HepG2 (cell line): ENCODE measurements at regions not wholly inside any gene's neighbourhood (a gene's known extent, or its start where the extent isn't known, plus 50 kb on each side); places are given as distances from the start of the nearest gene placed in this dataset.

Experiments used
- ADNP ChIP-seq: sonication (generic); formaldehyde crosslinking; IDR thresholded peaks from 2 replicates; pipeline ENCODE4 v1.4.0; 2020; ENCODE audit warnings: missing genetic modification reagents
- EEA1 ChIP-seq: sonication (generic); formaldehyde crosslinking; IDR thresholded peaks from 2 replicates; pipeline ENCODE4 v1.5.1; 2020; ENCODE audit warnings: mild to moderate bottlenecking, missing genetic modification reagents, borderline replicate concordance
- EED ChIP-seq: sonication (generic); formaldehyde crosslinking; IDR thresholded peaks from 2 replicates; pipeline ENCODE4 v1.5.0; 2020; ENCODE audit warnings: mild to moderate bottlenecking, missing genetic modification reagents
- EP300 ChIP-seq, 3 experiments: sonication (generic) in 1 of 3; formaldehyde crosslinking in 1 of 3; IDR thresholded peaks; 2 replicates each; pipeline versions ENCODE4 v1.5.1 to v1.6.1; 2011 to 2020; ENCODE audit warnings: low read depth in 2 of 3, low read length in 2 of 3, borderline replicate concordance in 1 of 3, improper control_type of control experiment in 1 of 3, mild to moderate bottlenecking in 1 of 3, missing genetic modification reagents in 1 of 3, moderate library complexity in 1 of 3
- ONECUT2 ChIP-seq: sonication (generic); formaldehyde crosslinking; IDR thresholded peaks from 2 replicates; pipeline ENCODE4 v1.4.0; 2020; ENCODE audit warnings: missing genetic modification reagents
- PCBP1 ChIP-seq: fragments of 200-400 bp; formaldehyde crosslinking; IDR thresholded peaks from 2 replicates; pipeline ENCODE4 v1.6.1; 2017; ENCODE audit warnings: mild to moderate bottlenecking, low read depth, low read length, borderline replicate concordance
- RAD21 ChIP-seq: fragments of 450-650 bp; formaldehyde crosslinking; IDR thresholded peaks from 2 replicates; pipeline ENCODE4 v1.5.0; 2020; ENCODE audit warnings: mild to moderate bottlenecking
- RAD51 ChIP-seq: fragments of 450-650 bp; IDR thresholded peaks from 2 replicates; pipeline ENCODE4 v1.6.1; 2016; ENCODE audit warnings: borderline replicate concordance
- RELA ChIP-seq: sonication (generic); formaldehyde crosslinking; IDR thresholded peaks from 2 replicates; pipeline ENCODE4 v1.4.0; 2020; ENCODE audit warnings: missing genetic modification reagents
- SIX4 ChIP-seq: sonication (generic); formaldehyde crosslinking; IDR thresholded peaks from 2 replicates; pipeline ENCODE4 v1.4.0; 2020; ENCODE audit warnings: missing genetic modification reagents
- TCF12 ChIP-seq, 2 experiments: fragments of 450-650 bp in 1 of 2; sonication (generic) in 1 of 2; formaldehyde crosslinking in 1 of 2; IDR thresholded peaks; 2 replicates each; pipeline versions ENCODE4 v1.6.1 to v1.8.0; 2017 to 2022; ENCODE audit warnings: antibody characterized with exemption in 1 of 2, mild to moderate bottlenecking in 1 of 2, missing genetic modification reagents in 1 of 2, moderate library complexity in 1 of 2
- ZMYM4 ChIP-seq: sonication (generic); formaldehyde crosslinking; IDR thresholded peaks from 2 replicates; pipeline ENCODE4 v1.8.1; 2023; ENCODE audit warnings: mild to moderate bottlenecking, missing genetic modification reagents
- ZNF552 ChIP-seq: sonication (generic); formaldehyde crosslinking; IDR thresholded peaks from 2 replicates; pipeline ENCODE4 v1.9.0; 2022; ENCODE audit warnings: missing genetic modification reagents, mild to moderate bottlenecking, borderline replicate concordance
- ZNF773 ChIP-seq: sonication (generic); formaldehyde crosslinking; IDR thresholded peaks from 2 replicates; pipeline ENCODE4 v1.4.0; 2020; ENCODE audit warnings: missing genetic modification reagents, borderline replicate concordance
- ZNF781 ChIP-seq: sonication (generic); formaldehyde crosslinking; IDR thresholded peaks from 2 replicates; pipeline ENCODE4 v1.5.1; 2020; ENCODE audit warnings: borderline replicate concordance, mild to moderate bottlenecking, missing genetic modification reagents; ENCODE audit errors: not compliant biosample characterization
- TF ChIP-seq, protein P1 (sequence below): sonication (generic); formaldehyde crosslinking; IDR thresholded peaks from 2 replicates; pipeline ENCODE4 v1.4.0; 2020; ENCODE audit warnings: low read depth, mild to moderate bottlenecking, missing genetic modification reagents
- TF ChIP-seq, protein P2 (sequence below): sonication (generic); formaldehyde crosslinking; IDR thresholded peaks from 2 replicates; pipeline ENCODE4 v1.8.0; 2022; ENCODE audit warnings: mild to moderate bottlenecking, missing genetic modification reagents
- TF ChIP-seq, protein P3 (sequence below): sonication (generic); formaldehyde crosslinking; IDR thresholded peaks from 2 replicates; pipeline ENCODE4 v1.5.0; 2020; ENCODE audit warnings: mild to moderate bottlenecking, missing genetic modification reagents, moderate library complexity
- TF ChIP-seq, protein P4 (sequence below): sonication (generic); formaldehyde crosslinking; IDR thresholded peaks from 2 replicates; pipeline ENCODE4 v1.8.0; 2022; ENCODE audit warnings: missing genetic modification reagents, low read depth, mild to moderate bottlenecking, borderline replicate concordance
- TF ChIP-seq, protein P5 (sequence below): IDR thresholded peaks from 2 replicates; pipeline ENCODE4 v1.6.1; 2016; ENCODE audit warnings: control low read depth
- TF ChIP-seq, protein P6 (sequence below): sonication (generic); formaldehyde crosslinking; IDR thresholded peaks from 2 replicates; pipeline ENCODE4 v1.4.0; 2020; ENCODE audit warnings: low read depth, mild to moderate bottlenecking, missing genetic modification reagents

DNA sequence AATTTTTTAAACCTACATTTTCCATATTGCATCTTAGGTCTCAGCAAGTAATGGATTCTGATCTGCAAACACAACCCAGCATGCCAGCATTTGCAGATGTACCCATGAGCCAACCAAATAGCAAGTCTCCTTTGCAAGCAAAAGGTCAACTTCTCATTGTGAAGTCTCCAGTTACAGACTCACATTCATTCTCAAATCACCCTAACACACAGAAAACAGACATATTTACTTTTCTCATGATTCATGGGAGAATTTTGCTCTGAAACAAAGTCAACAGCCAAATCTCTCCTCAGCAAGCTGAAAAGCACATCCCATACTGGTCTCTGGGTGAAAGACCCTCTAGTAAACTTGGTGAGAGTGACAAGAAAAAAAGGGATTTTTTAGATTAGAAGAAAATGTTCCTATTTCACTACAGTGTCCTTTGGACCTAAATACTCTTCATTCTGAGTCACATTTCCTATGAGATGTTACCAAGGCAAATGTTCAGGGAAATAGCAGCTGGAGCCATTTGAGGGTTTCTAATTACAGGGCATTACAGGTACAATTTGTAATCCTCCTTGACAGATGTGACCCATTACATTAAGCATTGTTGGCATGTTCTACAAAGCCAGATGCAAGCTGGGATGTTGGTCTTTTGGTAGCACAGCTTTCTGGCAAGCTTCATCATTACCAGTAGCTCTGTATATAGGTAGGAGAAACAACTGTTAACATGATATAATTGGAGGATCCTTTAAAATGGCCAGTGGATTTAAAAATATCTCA is 383.3 kb downstream of the SMARCA1 start (continued):
- TF ChIP-seq ZNF781: no peak
- TF ChIP-seq PCBP1: no peak
- TF ChIP-seq RAD51: no peak
- no peak for TF ChIP-seq RELA (CRISPR knock-in tag)
- TF ChIP-seq, protein P1, sequence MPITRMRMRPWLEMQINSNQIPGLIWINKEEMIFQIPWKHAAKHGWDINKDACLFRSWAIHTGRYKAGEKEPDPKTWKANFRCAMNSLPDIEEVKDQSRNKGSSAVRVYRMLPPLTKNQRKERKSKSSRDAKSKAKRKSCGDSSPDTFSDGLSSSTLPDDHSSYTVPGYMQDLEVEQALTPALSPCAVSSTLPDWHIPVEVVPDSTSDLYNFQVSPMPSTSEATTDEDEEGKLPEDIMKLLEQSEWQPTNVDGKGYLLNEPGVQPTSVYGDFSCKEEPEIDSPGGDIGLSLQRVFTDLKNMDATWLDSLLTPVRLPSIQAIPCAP (CRISPR knock-in tag): no peak
- no peak for TF ChIP-seq ZNF552 (CRISPR knock-in tag)
- TF ChIP-seq, protein P2, sequence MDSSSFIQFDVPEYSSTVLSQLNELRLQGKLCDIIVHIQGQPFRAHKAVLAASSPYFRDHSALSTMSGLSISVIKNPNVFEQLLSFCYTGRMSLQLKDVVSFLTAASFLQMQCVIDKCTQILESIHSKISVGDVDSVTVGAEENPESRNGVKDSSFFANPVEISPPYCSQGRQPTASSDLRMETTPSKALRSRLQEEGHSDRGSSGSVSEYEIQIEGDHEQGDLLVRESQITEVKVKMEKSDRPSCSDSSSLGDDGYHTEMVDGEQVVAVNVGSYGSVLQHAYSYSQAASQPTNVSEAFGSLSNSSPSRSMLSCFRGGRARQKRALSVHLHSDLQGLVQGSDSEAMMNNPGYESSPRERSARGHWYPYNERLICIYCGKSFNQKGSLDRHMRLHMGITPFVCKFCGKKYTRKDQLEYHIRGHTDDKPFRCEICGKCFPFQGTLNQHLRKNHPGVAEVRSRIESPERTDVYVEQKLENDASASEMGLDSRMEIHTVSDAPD (CRISPR knock-in tag): no peak
- no peak for TF ChIP-seq ZNF773 (CRISPR knock-in tag)
- peak; percentile 75 for TF ChIP-seq ZMYM4 (CRISPR knock-in tag)
- no peak for TF ChIP-seq TCF12 (IDR thresholded peaks at IDR 0.05)
- TF ChIP-seq TCF12 (CRISPR knock-in tag; IDR thresholded peaks at IDR 0.05): no peak
- TF ChIP-seq EP300 (IDR thresholded peaks at IDR 0.05; ENCODE audit: low read depth in 2 of 2, low read length in 2 of 2): peak in 1 of 2 experiments; percentile 88; a peak in 2 of 4 replicates
- peak; percentile 42; the same call in 1 of the 2 replicates for TF ChIP-seq EP300 (CRISPR knock-in tag; IDR thresholded peaks at IDR 0.05; ENCODE audit: borderline replicate concordance)
- TF ChIP-seq EED: no peak
- peak; percentile 91 for TF ChIP-seq SIX4 (CRISPR knock-in tag)
- no peak for TF ChIP-seq EEA1 (CRISPR knock-in tag)
- TF ChIP-seq, protein P3, sequence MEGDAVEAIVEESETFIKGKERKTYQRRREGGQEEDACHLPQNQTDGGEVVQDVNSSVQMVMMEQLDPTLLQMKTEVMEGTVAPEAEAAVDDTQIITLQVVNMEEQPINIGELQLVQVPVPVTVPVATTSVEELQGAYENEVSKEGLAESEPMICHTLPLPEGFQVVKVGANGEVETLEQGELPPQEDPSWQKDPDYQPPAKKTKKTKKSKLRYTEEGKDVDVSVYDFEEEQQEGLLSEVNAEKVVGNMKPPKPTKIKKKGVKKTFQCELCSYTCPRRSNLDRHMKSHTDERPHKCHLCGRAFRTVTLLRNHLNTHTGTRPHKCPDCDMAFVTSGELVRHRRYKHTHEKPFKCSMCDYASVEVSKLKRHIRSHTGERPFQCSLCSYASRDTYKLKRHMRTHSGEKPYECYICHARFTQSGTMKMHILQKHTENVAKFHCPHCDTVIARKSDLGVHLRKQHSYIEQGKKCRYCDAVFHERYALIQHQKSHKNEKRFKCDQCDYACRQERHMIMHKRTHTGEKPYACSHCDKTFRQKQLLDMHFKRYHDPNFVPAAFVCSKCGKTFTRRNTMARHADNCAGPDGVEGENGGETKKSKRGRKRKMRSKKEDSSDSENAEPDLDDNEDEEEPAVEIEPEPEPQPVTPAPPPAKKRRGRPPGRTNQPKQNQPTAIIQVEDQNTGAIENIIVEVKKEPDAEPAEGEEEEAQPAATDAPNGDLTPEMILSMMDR (CRISPR knock-in tag): no peak
- TF ChIP-seq, protein P4, sequence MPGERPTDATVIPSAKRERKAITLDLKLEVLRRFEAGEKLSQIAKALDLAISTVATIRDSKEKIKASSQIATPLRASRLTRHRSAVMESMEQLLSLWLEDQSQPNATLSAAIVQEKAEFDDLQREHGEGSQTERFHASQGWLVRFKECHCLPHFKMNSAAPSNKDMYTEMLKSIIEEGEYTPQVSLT: no peak
- TF ChIP-seq, protein P5, sequence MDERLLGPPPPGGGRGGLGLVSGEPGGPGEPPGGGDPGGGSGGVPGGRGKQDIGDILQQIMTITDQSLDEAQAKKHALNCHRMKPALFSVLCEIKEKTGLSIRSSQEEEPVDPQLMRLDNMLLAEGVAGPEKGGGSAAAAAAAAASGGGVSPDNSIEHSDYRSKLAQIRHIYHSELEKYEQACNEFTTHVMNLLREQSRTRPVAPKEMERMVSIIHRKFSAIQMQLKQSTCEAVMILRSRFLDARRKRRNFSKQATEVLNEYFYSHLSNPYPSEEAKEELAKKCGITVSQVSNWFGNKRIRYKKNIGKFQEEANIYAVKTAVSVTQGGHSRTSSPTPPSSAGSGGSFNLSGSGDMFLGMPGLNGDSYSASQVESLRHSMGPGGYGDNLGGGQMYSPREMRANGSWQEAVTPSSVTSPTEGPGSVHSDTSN (CRISPR knock-in tag): no peak
- TF ChIP-seq ONECUT2: no peak
- TF ChIP-seq, protein P6, sequence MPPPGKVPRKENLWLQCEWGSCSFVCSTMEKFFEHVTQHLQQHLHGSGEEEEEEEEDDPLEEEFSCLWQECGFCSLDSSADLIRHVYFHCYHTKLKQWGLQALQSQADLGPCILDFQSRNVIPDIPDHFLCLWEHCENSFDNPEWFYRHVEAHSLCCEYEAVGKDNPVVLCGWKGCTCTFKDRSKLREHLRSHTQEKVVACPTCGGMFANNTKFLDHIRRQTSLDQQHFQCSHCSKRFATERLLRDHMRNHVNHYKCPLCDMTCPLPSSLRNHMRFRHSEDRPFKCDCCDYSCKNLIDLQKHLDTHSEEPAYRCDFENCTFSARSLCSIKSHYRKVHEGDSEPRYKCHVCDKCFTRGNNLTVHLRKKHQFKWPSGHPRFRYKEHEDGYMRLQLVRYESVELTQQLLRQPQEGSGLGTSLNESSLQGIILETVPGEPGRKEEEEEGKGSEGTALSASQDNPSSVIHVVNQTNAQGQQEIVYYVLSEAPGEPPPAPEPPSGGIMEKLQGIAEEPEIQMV (CRISPR knock-in tag): no peak
- TF ChIP-seq RAD21 (CRISPR knock-in tag): no peak
- no peak for TF ChIP-seq ADNP
